GM12878 (cell line): ENCODE measurements at regions not wholly inside any gene's neighbourhood (a gene's known extent, or its start where the extent isn't known, plus 50 kb on each side); places are given as distances from the start of the nearest gene placed in this dataset.

Source experiments
- BHLHE40 ChIP-seq, 2 experiments: fragments of 450-650 bp in 1 of 2; IDR thresholded peaks; 2 replicates each; pipeline ENCODE4 v1.6.1; 2011 to 2017; ENCODE audit warnings: low read depth in 2 of 2, borderline replicate concordance in 1 of 2, improper control_type of control experiment in 1 of 2, low read length in 1 of 2, mild to moderate bottlenecking in 1 of 2
- CHD4 ChIP-seq: fragments of 200-600 bp; sonication (generic); IDR thresholded peaks from 2 replicates; pipeline ENCODE4 v1.6.1; 2016; ENCODE audit warnings: mild to moderate bottlenecking
- CREM ChIP-seq: IDR thresholded peaks from 2 replicates; pipeline ENCODE4 v1.6.1; 2014; ENCODE audit warnings: antibody characterized with exemption, low read depth
- EED ChIP-seq: sonication (generic); IDR thresholded peaks from 2 replicates; pipeline ENCODE4 v1.6.1; 2016; ENCODE audit warnings: antibody characterized with exemption, low read depth
- ETV6 ChIP-seq, 2 experiments: fragments of 450-650 bp in 1 of 2; IDR thresholded peaks in 1 of 2; conservative IDR thresholded peaks in 1 of 2; 2 replicates each; pipeline ENCODE4 v1.6.1; 2014; ENCODE audit warnings: antibody characterized with exemption in 1 of 2, borderline replicate concordance in 1 of 2, low read depth in 1 of 2, mild to moderate bottlenecking in 1 of 2, moderate library complexity in 1 of 2
- EZH2 ChIP-seq: IDR thresholded peaks from 2 replicates; pipeline ENCODE4 v1.6.1; 2012; ENCODE audit warnings: low read depth, mild to moderate bottlenecking, control low read depth, inconsistent platforms, low read length, borderline replicate concordance; ENCODE audit not compliant: control insufficient read depth
- POLR2A ChIP-seq: IDR thresholded peaks from 2 replicates; pipeline ENCODE4 v1.6.1; 2011; ENCODE audit warnings: low read depth, mild to moderate bottlenecking, low read length
- RFX5 ChIP-seq: IDR thresholded peaks from 2 replicates; pipeline ENCODE4 v1.6.1; 2011; ENCODE audit warnings: low read depth, low read length, improper control_type of control experiment
- TAF1 ChIP-seq: IDR thresholded peaks from 2 replicates; pipeline ENCODE4 v1.6.1; 2011; ENCODE audit warnings: mild to moderate bottlenecking, low read depth, low read length, borderline replicate concordance
- ZNF217 ChIP-seq: fragments of 450-650 bp; IDR thresholded peaks from 2 replicates; pipeline ENCODE4 v1.6.1; 2017; ENCODE audit warnings: antibody characterized with exemption, mild to moderate bottlenecking
- ZNF274 ChIP-seq: IDR thresholded peaks from one replicate; pipeline ENCODE4 v1.8.0; 2011; ENCODE audit not compliant: insufficient read length, insufficient read depth
- TF ChIP-seq, protein P1 (sequence below), 3 experiments: IDR thresholded peaks in 2 of 3; conservative IDR thresholded peaks in 1 of 3; 2 replicates each; pipeline ENCODE4 v1.5.1; 2011; ENCODE audit warnings: low read depth in 3 of 3, low read length in 3 of 3, mild to moderate bottlenecking in 3 of 3, control low read depth in 2 of 3, moderate library complexity in 2 of 3, inconsistent platforms in 1 of 3, mixed read lengths in 1 of 3; ENCODE audit not compliant: control insufficient read depth in 2 of 3, insufficient read depth in 1 of 3; ENCODE audit errors: extremely low read depth in 1 of 3
- TF ChIP-seq, protein P2 (sequence below): fragments of 450-650 bp; IDR thresholded peaks from 2 replicates; pipeline ENCODE4 v1.6.1; 2017; ENCODE audit warnings: mild to moderate bottlenecking, moderate library complexity

- TF ChIP-seq CHD4 (no peak), ETV6 (conservative IDR thresholded peaks at IDR 0.05 in 1 of 2, IDR thresholded peaks at IDR 0.05 in 1 of 2; ENCODE audit: borderline replicate concordance in 1 of 2, low read depth in 1 of 2) (no peak), ZNF217 (no peak), EZH2 (no peak), BHLHE40 (IDR thresholded peaks at IDR 0.05; ENCODE audit: borderline replicate concordance in 1 of 2, low read depth in 2 of 2, low read length in 1 of 2) (no peak), EED (no peak), POLR2A (no peak), RFX5 (no peak), CREM (no peak), ZNF274 (no peak), TAF1 (no peak)
- TF ChIP-seq, protein P1, sequence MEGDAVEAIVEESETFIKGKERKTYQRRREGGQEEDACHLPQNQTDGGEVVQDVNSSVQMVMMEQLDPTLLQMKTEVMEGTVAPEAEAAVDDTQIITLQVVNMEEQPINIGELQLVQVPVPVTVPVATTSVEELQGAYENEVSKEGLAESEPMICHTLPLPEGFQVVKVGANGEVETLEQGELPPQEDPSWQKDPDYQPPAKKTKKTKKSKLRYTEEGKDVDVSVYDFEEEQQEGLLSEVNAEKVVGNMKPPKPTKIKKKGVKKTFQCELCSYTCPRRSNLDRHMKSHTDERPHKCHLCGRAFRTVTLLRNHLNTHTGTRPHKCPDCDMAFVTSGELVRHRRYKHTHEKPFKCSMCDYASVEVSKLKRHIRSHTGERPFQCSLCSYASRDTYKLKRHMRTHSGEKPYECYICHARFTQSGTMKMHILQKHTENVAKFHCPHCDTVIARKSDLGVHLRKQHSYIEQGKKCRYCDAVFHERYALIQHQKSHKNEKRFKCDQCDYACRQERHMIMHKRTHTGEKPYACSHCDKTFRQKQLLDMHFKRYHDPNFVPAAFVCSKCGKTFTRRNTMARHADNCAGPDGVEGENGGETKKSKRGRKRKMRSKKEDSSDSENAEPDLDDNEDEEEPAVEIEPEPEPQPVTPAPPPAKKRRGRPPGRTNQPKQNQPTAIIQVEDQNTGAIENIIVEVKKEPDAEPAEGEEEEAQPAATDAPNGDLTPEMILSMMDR (IDR thresholded peaks at IDR 0.05 in 2 of 3, conservative IDR thresholded peaks at IDR 0.05 in 1 of 3; ENCODE audit: control insufficient read depth in 2 of 3, extremely low read depth in 1 of 3, insufficient read depth in 1 of 3, low read depth in 3 of 3, low read length in 3 of 3): no peak
- TF ChIP-seq, protein P2, sequence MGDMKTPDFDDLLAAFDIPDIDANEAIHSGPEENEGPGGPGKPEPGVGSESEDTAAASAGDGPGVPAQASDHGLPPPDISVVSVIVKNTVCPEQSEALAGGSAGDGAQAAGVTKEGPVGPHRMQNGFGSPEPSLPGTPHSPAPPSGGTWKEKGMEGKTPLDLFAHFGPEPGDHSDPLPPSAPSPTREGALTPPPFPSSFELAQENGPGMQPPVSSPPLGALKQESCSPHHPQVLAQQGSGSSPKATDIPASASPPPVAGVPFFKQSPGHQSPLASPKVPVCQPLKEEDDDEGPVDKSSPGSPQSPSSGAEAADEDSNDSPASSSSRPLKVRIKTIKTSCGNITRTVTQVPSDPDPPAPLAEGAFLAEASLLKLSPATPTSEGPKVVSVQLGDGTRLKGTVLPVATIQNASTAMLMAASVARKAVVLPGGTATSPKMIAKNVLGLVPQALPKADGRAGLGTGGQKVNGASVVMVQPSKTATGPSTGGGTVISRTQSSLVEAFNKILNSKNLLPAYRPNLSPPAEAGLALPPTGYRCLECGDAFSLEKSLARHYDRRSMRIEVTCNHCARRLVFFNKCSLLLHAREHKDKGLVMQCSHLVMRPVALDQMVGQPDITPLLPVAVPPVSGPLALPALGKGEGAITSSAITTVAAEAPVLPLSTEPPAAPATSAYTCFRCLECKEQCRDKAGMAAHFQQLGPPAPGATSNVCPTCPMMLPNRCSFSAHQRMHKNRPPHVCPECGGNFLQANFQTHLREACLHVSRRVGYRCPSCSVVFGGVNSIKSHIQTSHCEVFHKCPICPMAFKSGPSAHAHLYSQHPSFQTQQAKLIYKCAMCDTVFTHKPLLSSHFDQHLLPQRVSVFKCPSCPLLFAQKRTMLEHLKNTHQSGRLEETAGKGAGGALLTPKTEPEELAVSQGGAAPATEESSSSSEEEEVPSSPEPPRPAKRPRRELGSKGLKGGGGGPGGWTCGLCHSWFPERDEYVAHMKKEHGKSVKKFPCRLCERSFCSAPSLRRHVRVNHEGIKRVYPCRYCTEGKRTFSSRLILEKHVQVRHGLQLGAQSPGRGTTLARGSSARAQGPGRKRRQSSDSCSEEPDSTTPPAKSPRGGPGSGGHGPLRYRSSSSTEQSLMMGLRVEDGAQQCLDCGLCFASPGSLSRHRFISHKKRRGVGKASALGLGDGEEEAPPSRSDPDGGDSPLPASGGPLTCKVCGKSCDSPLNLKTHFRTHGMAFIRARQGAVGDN: no peak
Observed at GRCh38 chr19:30830875-30831274, 458.7 kb downstream of the ZNF536 start.
